H1 (cell line): ENCODE measurements at regions not wholly inside any gene's neighbourhood (a gene's known extent, or its start where the extent isn't known, plus 50 kb on each side); places are given as distances from the start of the nearest gene placed in this dataset.

Source experiments
- CTCF ChIA-PET: fragments of 300-600 bp; sonication (Branson Sonifier 250); formaldehyde crosslinking; loops from one replicate; lab custom pipeline; 2021; ENCODE audit not compliant: partially characterized antibody; lab: Charles Lee
- POLR2A ChIA-PET: fragments of 300-600 bp; sonication (Branson Sonifier 250); formaldehyde crosslinking; loops from one replicate; lab custom pipeline; 2021; ENCODE audit warnings: inconsistent platforms; ENCODE audit not compliant: partially characterized antibody; lab: Charles Lee
- DNase-seq, 2 experiments: peaks; one replicate each; pipeline versions ENCODE4 v3.0.0 to v3.0.0-alpha.2; 2010 to 2022; ENCODE audit warnings: low spot score in 2 of 2, low read depth in 1 of 2, mixed read lengths in 1 of 2
- FAIRE-seq: peaks from 2 replicates; lab custom pipeline; 2011; peaks lifted over from hg19 to GRCh38; lab: Jason Lieb, UNC
- H2AFZ ChIP-seq: 2 replicates; pipeline ENCODE4 v1.8.1; 2012; ENCODE audit warnings: low read length, inconsistent platforms
- H2AK5ac ChIP-seq: 2 replicates; pipeline ENCODE4 v1.6.1; 2013; ENCODE audit warnings: low read depth, low read length
- H2BK120ac ChIP-seq: replicated peaks from 2 replicates; pipeline ENCODE3; 2013; ENCODE audit warnings: low read depth, low read length, inconsistent platforms
- H2BK12ac ChIP-seq: 2 replicates; pipeline ENCODE4 v1.6.1; 2013; ENCODE audit warnings: low read depth, low read length
- H2BK15ac ChIP-seq: 2 replicates; pipeline ENCODE4 v1.6.1; 2013; ENCODE audit warnings: low read length
- H2BK20ac ChIP-seq: 2 replicates; pipeline ENCODE4 v1.6.1; 2013; ENCODE audit warnings: low read length
- H2BK5ac ChIP-seq: 2 replicates; pipeline ENCODE4 v1.6.1; 2013; ENCODE audit warnings: low read depth, low read length
- H3K14ac ChIP-seq: 2 replicates; pipeline ENCODE4 v1.6.1; 2013; ENCODE audit warnings: inconsistent platforms; ENCODE audit not compliant: insufficient read length
- H3K18ac ChIP-seq: 2 replicates; pipeline ENCODE4 v1.6.1; 2013; ENCODE audit warnings: low read length; ENCODE audit errors: extremely low read depth
- H3K23ac ChIP-seq: 2 replicates; pipeline ENCODE4 v1.6.1; 2013; ENCODE audit warnings: inconsistent platforms; ENCODE audit not compliant: insufficient read length
- H3K23me2 ChIP-seq: 2 replicates; pipeline ENCODE4 v1.6.1; 2013; ENCODE audit warnings: low read depth, low read length
- H3K27ac ChIP-seq: 2 replicates; pipeline ENCODE4 v1.6.1; 2011; ENCODE audit warnings: low read depth, low read length, inconsistent platforms
- H3K27me3 ChIP-seq, 4 experiments: replicated peaks in 1 of 4; 1 replicate in 1 of 4; 2 replicates in 3 of 4; pipeline versions ENCODE4 v1.6.1 to v1.8.1; 2011 to 2013; ENCODE audit warnings: low read length in 3 of 4, mild to moderate bottlenecking in 3 of 4, inconsistent platforms in 2 of 4, mixed read lengths in 2 of 4, moderate library complexity in 1 of 4; ENCODE audit not compliant: control insufficient read depth in 3 of 4, insufficient read depth in 3 of 4; ENCODE audit errors: extremely low read depth in 1 of 4
- H3K36me3 ChIP-seq, 4 experiments: 2 replicates each; pipeline versions ENCODE4 v1.6.1 to v1.8.1; 2011 to 2013; ENCODE audit warnings: mild to moderate bottlenecking in 4 of 4, low read length in 3 of 4, moderate library complexity in 2 of 4, control low read depth in 1 of 4, inconsistent platforms in 1 of 4; ENCODE audit not compliant: insufficient read depth in 4 of 4, control insufficient read depth in 2 of 4
- H3K4ac ChIP-seq: replicated peaks from 2 replicates; pipeline ENCODE3; 2013; ENCODE audit warnings: low read length, low read depth, mixed read lengths, inconsistent platforms; ENCODE audit not compliant: insufficient read length
- H3K4me1 ChIP-seq, 4 experiments: replicated peaks in 1 of 4; 1 replicate in 1 of 4; 2 replicates in 3 of 4; pipeline versions ENCODE4 v1.6.1 to v1.8.1; 2011 to 2013; ENCODE audit warnings: low read length in 3 of 4, inconsistent platforms in 2 of 4, mixed read lengths in 1 of 4; ENCODE audit not compliant: insufficient read depth in 4 of 4, control insufficient read depth in 3 of 4
- H3K4me2 ChIP-seq, 2 experiments: 2 replicates each; pipeline versions ENCODE4 v1.6.1 to v1.8.1; 2011 to 2013; ENCODE audit warnings: low read depth in 2 of 2, low read length in 2 of 2, control low read depth in 1 of 2, inconsistent platforms in 1 of 2, mild to moderate bottlenecking in 1 of 2; ENCODE audit not compliant: insufficient read depth in 1 of 2
- H3K4me3 ChIP-seq, 4 experiments: fragments of 200-600, 300-600 bp in 1 of 4; sonication (generic), shearing (Covaris generic), sonication (Bioruptor Twin) in 1 of 4; 2 replicates each; pipeline versions ENCODE4 v1.5.1 to v1.8.1; 2011 to 2016; ENCODE audit warnings: low read length in 4 of 4, low read depth in 3 of 4, control low read depth in 2 of 4, inconsistent platforms in 2 of 4, mild to moderate bottlenecking in 2 of 4, mixed read lengths in 1 of 4, moderate library complexity in 1 of 4; ENCODE audit not compliant: insufficient read depth in 2 of 4; ENCODE audit errors: extremely low read depth in 1 of 4
- H3K56ac ChIP-seq: replicated peaks from 2 replicates; pipeline ENCODE3; 2013; ENCODE audit warnings: low read depth, mild to moderate bottlenecking, mixed read lengths, low read length, inconsistent platforms; ENCODE audit not compliant: insufficient read length
- H3K79me1 ChIP-seq: 2 replicates; pipeline ENCODE4 v1.6.1; 2013; ENCODE audit warnings: low read depth, low read length, control low read depth
- H3K79me2 ChIP-seq, 2 experiments: 2 replicates each; pipeline versions ENCODE4 v1.6.1 to v1.8.1; 2012 to 2013; ENCODE audit warnings: low read length in 2 of 2, mild to moderate bottlenecking in 2 of 2, inconsistent platforms in 1 of 2; ENCODE audit not compliant: insufficient read depth in 2 of 2, control insufficient read depth in 1 of 2
- H3K9ac ChIP-seq, 4 experiments: replicated peaks in 1 of 4; 1 replicate in 1 of 4; 2 replicates in 3 of 4; pipeline versions ENCODE4 v1.6.1 to v1.8.1; 2011 to 2013; ENCODE audit warnings: low read depth in 3 of 4, low read length in 3 of 4, control low read depth in 2 of 4, mild to moderate bottlenecking in 2 of 4, moderate library complexity in 2 of 4, inconsistent platforms in 1 of 4; ENCODE audit errors: extremely low read depth in 1 of 4
- H3K9me3 ChIP-seq, 2 experiments: 2 replicates each; pipeline versions ENCODE4 v1.6.1 to v1.8.1; 2012 to 2013; ENCODE audit warnings: mild to moderate bottlenecking in 2 of 2, moderate library complexity in 2 of 2, control low read depth in 1 of 2, inconsistent platforms in 1 of 2, low read depth in 1 of 2, low read length in 1 of 2, mixed read lengths in 1 of 2; ENCODE audit not compliant: insufficient read depth in 2 of 2
- H4K20me1 ChIP-seq, 2 experiments: replicated peaks in 1 of 2; 2 replicates each; pipeline versions ENCODE3 to v1.8.1; 2011 to 2013; ENCODE audit warnings: inconsistent platforms in 2 of 2, low read length in 2 of 2, mild to moderate bottlenecking in 1 of 2; ENCODE audit not compliant: insufficient read depth in 2 of 2, control insufficient read depth in 1 of 2
- H4K5ac ChIP-seq: 2 replicates; pipeline ENCODE4 v1.6.1; 2013; ENCODE audit warnings: low read length, low read depth, mixed read lengths, inconsistent platforms; ENCODE audit not compliant: insufficient read length
- H4K8ac ChIP-seq: 2 replicates; pipeline ENCODE4 v1.8.0; 2013; ENCODE audit warnings: mild to moderate bottlenecking, moderate library complexity, low read length, inconsistent platforms; ENCODE audit not compliant: insufficient read depth; ENCODE audit errors: extremely low read depth
- H4K91ac ChIP-seq: replicated peaks from 2 replicates; pipeline ENCODE3; 2013; ENCODE audit warnings: low read length, mixed read lengths, inconsistent platforms; ENCODE audit not compliant: insufficient read length
- ATF2 ChIP-seq: IDR thresholded peaks from 2 replicates; pipeline ENCODE4 v1.6.1; 2012; ENCODE audit warnings: low read length, inconsistent platforms
- CEBPB ChIP-seq: IDR thresholded peaks from 2 replicates; pipeline ENCODE4 v1.6.1; 2012; ENCODE audit warnings: low read depth, low read length
- EGR1 ChIP-seq: IDR thresholded peaks from 2 replicates; pipeline ENCODE4 v1.6.1; 2011; ENCODE audit warnings: low read depth, low read length, borderline replicate concordance
- GABPA ChIP-seq: IDR thresholded peaks from 2 replicates; pipeline ENCODE4 v1.6.1; 2011; ENCODE audit warnings: mild to moderate bottlenecking, low read length, moderate library complexity, borderline replicate concordance; ENCODE audit not compliant: insufficient read depth
- KDM4A ChIP-seq: IDR thresholded peaks from one replicate; pipeline ENCODE4 v1.7.1; 2012; ENCODE audit warnings: low read depth, mild to moderate bottlenecking, moderate library complexity, low read length, inconsistent platforms; ENCODE audit not compliant: severe bottlenecking
- MAFK ChIP-seq: IDR thresholded peaks from 2 replicates; pipeline ENCODE4 v1.6.1; 2012; ENCODE audit warnings: low read depth, mild to moderate bottlenecking, improper control_type of control experiment, low read length
- NANOG ChIP-seq: IDR thresholded peaks from 2 replicates; pipeline ENCODE4 v1.6.1; 2011; ENCODE audit warnings: low read length, low read depth, mild to moderate bottlenecking, inconsistent platforms; ENCODE audit not compliant: insufficient read depth, poor library complexity, severe bottlenecking
- SIRT6 ChIP-seq: IDR thresholded peaks from one replicate; pipeline ENCODE4 v1.7.1; 2012; ENCODE audit warnings: low read length, inconsistent platforms
- SP1 ChIP-seq: IDR thresholded peaks from 2 replicates; pipeline ENCODE4 v1.6.1; 2011; ENCODE audit warnings: low read depth, low read length
- SRF ChIP-seq: IDR thresholded peaks from 2 replicates; pipeline ENCODE4 v1.6.1; 2011; ENCODE audit warnings: mild to moderate bottlenecking, low read depth, low read length, moderate library complexity
- TEAD4 ChIP-seq: IDR thresholded peaks from 2 replicates; pipeline ENCODE4 v1.6.1; 2012; ENCODE audit warnings: low read depth, low read length, inconsistent platforms, mixed read lengths
- WGBS, 2 experiments: shearing (Covaris generic) in 1 of 2; methylation state at CpG; one replicate each; pipeline versions ENCODE4 v1.1.6 to v1.1.7; 2013 to 2015; ENCODE audit warnings: low lambda C conversion rate in 2 of 2, mixed read lengths in 2 of 2, inconsistent platforms in 1 of 2, low coverage in 1 of 2, missing lambda C conversion rate in 1 of 2; ENCODE audit not compliant: insufficient replicate concordance in 2 of 2, insufficient coverage in 1 of 2, insufficient read length in 1 of 2; ENCODE audit errors: extremely low coverage in 1 of 2, missing lambda C conversion rate in 1 of 2; 5-methylcytosine and 5-hydroxymethylcytosine counted together

GRCh38 chr2:239579524-239580198 lies 178.8 kb upstream of the HDAC4 start:
- H3K36me3 ChIP-seq = no peaks in the 10 kb centered on the region
- FAIRE-seq = no peak

More at GRCh38 chr2:239579524-239580198, 178.8 kb upstream of the HDAC4 start:
- Histone ChIP-seq H4K5ac (no peak overlapping the region), H3K79me1 (no peaks in the 10 kb centered on the region), H2BK15ac (no peak overlapping the region), H3K4me3 (no peak overlapping the region), H3K4me2 (no peak overlapping the region), H3K9me3 (peaks cover 0 to 6% of the 10 kb centered on the region in 2 experiments; a peak in 1 of 4 replicates), H4K91ac (no peak overlapping the region), H3K14ac (no peak overlapping the region), H4K8ac (no peak overlapping the region), H3K79me2 (no peaks in the 10 kb centered on the region), H3K4ac (no peak overlapping the region), H2BK12ac (no peak overlapping the region), H3K23me2 (no peaks in the 10 kb centered on the region), H3K9ac (no peak overlapping the region), H3K27ac (no peak overlapping the region), H2BK20ac (no peak overlapping the region), H4K20me1 (no peaks in the 10 kb centered on the region), H3K56ac (no peak overlapping the region), H3K23ac (no peak overlapping the region), H2AFZ (no peak overlapping the region), H3K4me1 (no peaks in the 10 kb centered on the region; a peak in 1 of 7 replicates), H2BK5ac (no peak overlapping the region), H2BK120ac (no peak overlapping the region), H2AK5ac (no peak overlapping the region), H3K27me3 (no peaks in the 10 kb centered on the region), H3K18ac (no peak overlapping the region)
- WGBS, 2 experiments = 78% methylated on average over 7 of the region's 7 CpGs; no CpG with 5 or more reads in 1 of the 2 experiments
- POLR2A ChIA-PET = no interaction called here
- DNase-seq = no peak
- CTCF ChIA-PET = no interaction called here
- no peak for TF ChIP-seq EGR1
- no peak for TF ChIP-seq SIRT6
- no peak for TF ChIP-seq GABPA
- no peak for TF ChIP-seq TEAD4
- no peak for TF ChIP-seq ATF2
- TF ChIP-seq NANOG = no peak
- TF ChIP-seq SP1 = no peak
- TF ChIP-seq SRF = no peak
- TF ChIP-seq MAFK = no peak
- no peak for TF ChIP-seq CEBPB
- no peak for TF ChIP-seq KDM4A
